MCF 10A (cell line): ENCODE measurements at regions not wholly inside any gene's neighbourhood (a gene's known extent, or its start where the extent isn't known, plus 50 kb on each side); places are given as distances from the start of the nearest gene placed in this dataset.

Experiments used
- BruUV-seq: library from RNA; stranded (reverse); fragments of 400-500 nt; replicated peaks from 2 replicates; lab custom pipeline; 2021; lab: Mats Ljungman, UMichigan
- CTCF ChIA-PET: fragments of 300-600 bp; sonication (Branson Sonifier 250); formaldehyde crosslinking; extraction: SDS; loops from one replicate; lab custom pipeline; 2021; ENCODE audit warnings: antibody characterized with exemption, inconsistent platforms; lab: Yijun Ruan, JAX
- POLR2A ChIA-PET: fragments of 300-600, 350-650 bp; sonication (Branson Sonifier 250); formaldehyde crosslinking; extraction: SDS; loops from one replicate; lab custom pipeline; 2020; ENCODE audit warnings: antibody characterized with exemption, inconsistent platforms; lab: Yijun Ruan, JAX
- DNase-seq: peaks from one replicate; pipeline ENCODE4 v3.0.0-alpha.2; 2018; ENCODE audit not compliant: unreplicated experiment
- H3K27ac Mint-ChIP-seq: one replicate; pipeline ENCODE4 v1.8.0; 2022; ENCODE audit warnings: mild to moderate bottlenecking, low read depth, mixed read lengths; ENCODE audit not compliant: unreplicated experiment
- H3K27me3 Mint-ChIP-seq: one replicate; pipeline ENCODE4 v1.8.0; 2022; ENCODE audit warnings: mixed read lengths; ENCODE audit not compliant: insufficient read depth, unreplicated experiment
- H3K36me3 Mint-ChIP-seq: one replicate; pipeline ENCODE4 v1.8.0; 2022; ENCODE audit warnings: mild to moderate bottlenecking, moderate library complexity, mixed read lengths; ENCODE audit not compliant: insufficient read depth, unreplicated experiment
- H3K4me1 Mint-ChIP-seq: one replicate; pipeline ENCODE4 v1.8.0; 2022; ENCODE audit warnings: mixed read lengths; ENCODE audit not compliant: insufficient read depth, unreplicated experiment
- H3K4me3 Mint-ChIP-seq: one replicate; pipeline ENCODE4 v1.8.0; 2022; ENCODE audit warnings: mild to moderate bottlenecking, moderate library complexity, mixed read lengths; ENCODE audit not compliant: unreplicated experiment
- H3K9me3 Mint-ChIP-seq: one replicate; pipeline ENCODE4 v1.8.0; 2022; ENCODE audit warnings: mixed read lengths; ENCODE audit not compliant: unreplicated experiment
- intact Hi-C: fragments of 100-400 bp; cut with micrococcal nuclease; formaldehyde crosslinking; loops from 2 replicates; pipeline ENCODE4 v1.14.1; 2022
- TF ChIP-seq, protein P1 (sequence below): fragments of 200-600 bp; IDR thresholded peaks from one replicate; pipeline ENCODE4 v1.8.0; 2022; ENCODE audit warnings: antibody characterized with exemption, mild to moderate bottlenecking; ENCODE audit not compliant: unreplicated experiment

DNA sequence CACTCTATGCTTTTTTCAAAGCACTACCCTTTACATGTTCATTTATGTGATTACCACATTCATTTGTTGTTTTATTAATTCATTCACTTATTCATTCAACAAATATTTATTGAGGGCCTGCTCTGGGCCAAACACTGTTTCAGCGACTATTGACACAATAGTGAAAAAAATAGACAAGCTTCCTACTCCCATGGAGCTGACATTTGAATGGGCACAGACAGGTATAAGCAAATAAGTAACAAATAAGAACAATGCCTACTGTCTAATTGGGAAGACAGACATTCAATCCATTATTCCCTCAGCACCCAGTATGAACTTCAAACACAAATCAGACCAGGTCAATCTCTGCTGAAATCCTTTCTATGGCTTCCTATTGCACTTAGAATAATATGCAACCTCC lies 156.9 kb upstream of the NR3C1 start:
- Mint-ChIP-seq H3K27me3 (no peaks in the 10 kb centered on the region), H3K36me3 (no peaks in the 10 kb centered on the region), H3K4me1 (peaks cover 39% of the 10 kb centered on the region), H3K27ac (no peak overlapping the region), H3K4me3 (no peak overlapping the region), H3K9me3 (no peaks in the 10 kb centered on the region)
- DNase-seq = no peak
- BruUV-seq = no TSS peak
- POLR2A ChIA-PET = interaction anchor here (0.7 to 2.6 kb wide), 8 partner anchors 7 to 156 kb away, joined by 3 to 9 read pairs (median 6); no protein-coding TSS in a partner anchor
- TF ChIP-seq, protein P1, sequence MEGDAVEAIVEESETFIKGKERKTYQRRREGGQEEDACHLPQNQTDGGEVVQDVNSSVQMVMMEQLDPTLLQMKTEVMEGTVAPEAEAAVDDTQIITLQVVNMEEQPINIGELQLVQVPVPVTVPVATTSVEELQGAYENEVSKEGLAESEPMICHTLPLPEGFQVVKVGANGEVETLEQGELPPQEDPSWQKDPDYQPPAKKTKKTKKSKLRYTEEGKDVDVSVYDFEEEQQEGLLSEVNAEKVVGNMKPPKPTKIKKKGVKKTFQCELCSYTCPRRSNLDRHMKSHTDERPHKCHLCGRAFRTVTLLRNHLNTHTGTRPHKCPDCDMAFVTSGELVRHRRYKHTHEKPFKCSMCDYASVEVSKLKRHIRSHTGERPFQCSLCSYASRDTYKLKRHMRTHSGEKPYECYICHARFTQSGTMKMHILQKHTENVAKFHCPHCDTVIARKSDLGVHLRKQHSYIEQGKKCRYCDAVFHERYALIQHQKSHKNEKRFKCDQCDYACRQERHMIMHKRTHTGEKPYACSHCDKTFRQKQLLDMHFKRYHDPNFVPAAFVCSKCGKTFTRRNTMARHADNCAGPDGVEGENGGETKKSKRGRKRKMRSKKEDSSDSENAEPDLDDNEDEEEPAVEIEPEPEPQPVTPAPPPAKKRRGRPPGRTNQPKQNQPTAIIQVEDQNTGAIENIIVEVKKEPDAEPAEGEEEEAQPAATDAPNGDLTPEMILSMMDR = no peak
- CTCF ChIA-PET = no interaction called here
- intact Hi-C loops = no loop called here

GRCh38 chr5:143559586-143560109 lies 156.2 kb upstream of the NR3C1 start:
- TF ChIP-seq, protein P1 = no peak

GRCh38 chr5:143558048-143558447 lies 154.6 kb upstream of the NR3C1 start:
- intact Hi-C loops = no loop called here
- Mint-ChIP-seq H3K36me3 (no peaks in the 10 kb centered on the region), H3K27me3 (no peaks in the 10 kb centered on the region), H3K9me3 (no peaks in the 10 kb centered on the region), H3K4me1 (peaks cover 48% of the 10 kb centered on the region), H3K4me3 (no peak overlapping the region), H3K27ac (no peak overlapping the region)
- BruUV-seq = no TSS peak
- POLR2A ChIA-PET = interaction anchor here (1.4 kb wide), 1 partner anchor 18 kb away, joined by 3 read pairs; no protein-coding TSS in a partner anchor
- no peak for DNase-seq
- TF ChIP-seq, protein P1 = no peak
- CTCF ChIA-PET = interaction anchor here (0.8 to 1.8 kb wide), 3 partner anchors 9 to 267 kb away, joined by 3 to 5 read pairs (median 3); no protein-coding TSS in a partner anchor

More at GRCh38 chr5:143559586-143560109, 156.2 kb upstream of the NR3C1 start:
- H3K27ac Mint-ChIP-seq = no peak overlapping the region
- no peak overlapping the region for H3K4me3 Mint-ChIP-seq
- DNase-seq = no peak
- CTCF ChIA-PET = interaction anchor here (0.6 to 0.9 kb wide), 2 partner anchors 313 to 843 kb away, joined by 3 read pairs; no protein-coding TSS in a partner anchor
- POLR2A ChIA-PET = interaction anchor here (0.8 to 2.6 kb wide), 6 partner anchors 10 to 155 kb away, joined by 3 to 6 read pairs (median 4); no protein-coding TSS in a partner anchor
- no TSS peak for BruUV-seq
- no peaks in the 10 kb centered on the region for H3K27me3 Mint-ChIP-seq
- H3K36me3 Mint-ChIP-seq = no peaks in the 10 kb centered on the region
- no peaks in the 10 kb centered on the region for H3K9me3 Mint-ChIP-seq
- H3K4me1 Mint-ChIP-seq = peaks cover 44% of the 10 kb centered on the region
- intact Hi-C loops = no loop called here

DNA sequence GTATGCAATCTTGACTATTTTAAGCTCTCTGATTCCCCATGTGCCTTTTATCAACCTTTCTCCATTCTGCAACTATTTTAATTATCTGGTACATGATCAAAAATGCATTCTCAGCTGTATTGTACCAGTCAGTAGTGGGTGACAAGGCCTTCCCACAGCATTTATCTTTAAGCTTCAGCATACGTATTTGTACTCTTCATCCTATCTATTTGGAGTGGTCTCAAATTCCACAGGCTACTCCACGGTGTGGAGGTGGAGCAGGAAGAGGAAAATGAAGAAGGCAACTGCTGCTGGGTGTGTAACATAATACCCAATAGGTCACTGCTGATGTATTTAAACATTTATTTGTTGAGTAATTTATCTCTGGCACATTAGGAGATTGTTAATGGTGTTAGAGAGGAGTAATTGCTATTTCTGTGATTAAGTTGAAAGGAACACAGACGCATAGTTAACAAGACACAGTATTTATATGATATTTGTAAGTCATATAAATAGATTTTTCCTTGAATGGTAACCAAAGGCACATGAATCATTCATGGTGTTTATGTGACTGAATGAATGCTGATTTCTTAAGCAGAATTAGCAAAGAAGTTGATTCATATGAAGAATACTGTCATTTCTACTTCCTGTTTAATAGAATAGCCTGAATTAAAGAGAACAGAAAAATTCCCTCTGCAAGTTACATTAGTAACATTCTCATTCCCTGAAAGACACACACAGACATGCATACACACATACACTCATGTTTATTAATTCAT lies 153.8 kb upstream of the NR3C1 start:
- no peak overlapping the region for H3K4me3 Mint-ChIP-seq
- intact Hi-C loops = no loop called here
- ChIA-PET CTCF (interaction anchor here (1.1 to 1.8 kb wide), 3 partner anchors 9 to 591 kb away, joined by 3 to 5 read pairs (median 4); no protein-coding TSS in a partner anchor), POLR2A (interaction anchor here (0.6 to 1.3 kb wide), 7 partner anchors 14 to 422 kb away, joined by 3 to 4 read pairs (median 3); no protein-coding TSS in a partner anchor)
- no TSS peak for BruUV-seq
- H3K27me3 Mint-ChIP-seq = no peaks in the 10 kb centered on the region
- H3K9me3 Mint-ChIP-seq = no peaks in the 10 kb centered on the region
- H3K36me3 Mint-ChIP-seq = no peaks in the 10 kb centered on the region
- TF ChIP-seq, protein P1 = no peak
- H3K4me1 Mint-ChIP-seq = peaks cover 42% of the 10 kb centered on the region
- DNase-seq = peak; percentile 49
- H3K27ac Mint-ChIP-seq = peak overlapping the region; percentile 47
